GM21717 (cell line): ENCODE measurements at regions not wholly inside any gene's neighbourhood (a gene's known extent, or its start where the extent isn't known, plus 50 kb on each side); places are given as distances from the start of the nearest gene placed in this dataset.
A peak's percentile ranks its signal among the peaks of the same experiment; 100 is the strongest.
"Not testable (repeated sequence)": the region's sequence is repeated elsewhere in the genome, so short reads cannot be mapped to it uniquely, and the experiment has no call there.

Source experiments
- ATAC-seq: cut with Tn5 transposase; IDR thresholded peaks from one replicate; pipeline ENCODE4 v1.9.1; 2021; ENCODE audit warnings: mild to moderate bottlenecking, moderate library complexity; ENCODE audit not compliant: unreplicated experiment

- no peak for ATAC-seq
These were observed 274.6 kb upstream of the GALNTL6 start for GRCh38 chr4:171538601-171539100.

- ATAC-seq = no peak
These were observed 278.8 kb upstream of the GALNTL6 start for GRCh38 chr4:171534391-171534790.

- ATAC-seq = no peak
These were observed 280.2 kb upstream of the GALNTL6 start for GRCh38 chr4:171532968-171533367.

GRCh38 chr4:171524903-171525302 lies 288.3 kb upstream of the GALNTL6 start:
- ATAC-seq = no peak

GRCh38 chr4:171521726-171522125 lies 291.5 kb upstream of the GALNTL6 start:
- ATAC-seq = no peak

GRCh38 chr4:171519457-171519856 lies 293.7 kb upstream of the GALNTL6 start:
- no peak for ATAC-seq

- ATAC-seq = no peak
These were observed 295.3 kb upstream of the GALNTL6 start for GRCh38 chr4:171517883-171518282.

GRCh38 chr4:171516694-171517093 lies 296.5 kb upstream of the GALNTL6 start:
- ATAC-seq = no peak

- ATAC-seq = no peak
These were observed 328.5 kb upstream of the GALNTL6 start for GRCh38 chr4:171484681-171485080.

- no peak for ATAC-seq
These were observed 335.0 kb upstream of the GALNTL6 start for GRCh38 chr4:171478181-171478580.

GRCh38 chr4:171475111-171475510 lies 338.1 kb upstream of the GALNTL6 start:
- not testable (repeated sequence) for ATAC-seq

GRCh38 chr4:171473155-171473554 lies 340.0 kb upstream of the GALNTL6 start:
- ATAC-seq = no peak

GRCh38 chr4:171472230-171472629 lies 341.0 kb upstream of the GALNTL6 start:
- ATAC-seq = no peak

GRCh38 chr4:171464499-171464898 lies 348.7 kb upstream of the GALNTL6 start:
- no peak for ATAC-seq

- ATAC-seq = no peak
These were observed 352.0 kb upstream of the GALNTL6 start for GRCh38 chr4:171461191-171461590.

GRCh38 chr4:171448919-171449481 lies 364.2 kb upstream of the GALNTL6 start:
- no peak for ATAC-seq

- no peak for ATAC-seq
These were observed 364.8 kb upstream of the GALNTL6 start for GRCh38 chr4:171448358-171448757.

- no peak for ATAC-seq
These were observed 371.8 kb upstream of the GALNTL6 start for GRCh38 chr4:171441300-171441941.

- no peak for ATAC-seq
These were observed 379.5 kb upstream of the GALNTL6 start for GRCh38 chr4:171433674-171434073.

GRCh38 chr4:171432536-171432935 lies 380.7 kb upstream of the GALNTL6 start:
- ATAC-seq = no peak

- peak; percentile 91 for ATAC-seq
These were observed 382.7 kb upstream of the GALNTL6 start for GRCh38 chr4:171430495-171430894.

GRCh38 chr4:171397175-171397574 lies 416.0 kb upstream of the GALNTL6 start:
- no peak for ATAC-seq

GRCh38 chr4:171390626-171391025 lies 422.6 kb upstream of the GALNTL6 start:
- ATAC-seq = no peak
